ENCODE measurements at regions not wholly inside any gene's neighbourhood (a gene's known extent, or its start where the extent isn't known, plus 50 kb on each side); places are given as distances from the start of the nearest gene placed in this dataset.

DNA sequence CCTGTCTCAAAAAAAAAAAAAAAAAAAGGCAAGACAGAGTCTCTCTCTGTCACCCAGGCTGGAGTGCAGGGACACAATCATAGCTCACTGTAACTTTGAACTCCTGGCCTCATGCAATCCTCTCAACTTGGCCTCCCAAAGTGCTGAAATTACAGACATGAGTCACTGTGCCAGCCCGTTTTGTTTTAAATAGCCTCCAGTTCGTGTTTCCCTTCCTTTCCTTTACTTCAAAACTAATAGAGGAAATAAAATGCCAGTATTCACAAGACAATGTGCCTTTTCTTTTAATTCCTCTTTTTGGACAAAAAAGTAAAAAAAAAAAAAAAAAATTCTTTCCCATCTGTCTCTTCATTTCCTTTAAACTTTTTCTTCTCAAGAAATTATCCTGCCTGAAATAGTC, 54.5 kb upstream of the ACMSD start:
- TF ChIP-seq CTCF (IDR thresholded peaks at IDR 0.05) (no peak), POLR2AphosphoS5 (IDR thresholded peaks at IDR 0.05; ENCODE audit: low read depth, low read length) (no peak), REST (IDR thresholded peaks at IDR 0.05; ENCODE audit: insufficient read depth in 1 of 2, low read depth in 2 of 2, low read length in 1 of 2) (no peak)

All from Panc1 (cell line).